ENCODE measurements at regions not wholly inside any gene's neighbourhood (a gene's known extent, or its start where the extent isn't known, plus 50 kb on each side); places are given as distances from the start of the nearest gene placed in this dataset.

DNA sequence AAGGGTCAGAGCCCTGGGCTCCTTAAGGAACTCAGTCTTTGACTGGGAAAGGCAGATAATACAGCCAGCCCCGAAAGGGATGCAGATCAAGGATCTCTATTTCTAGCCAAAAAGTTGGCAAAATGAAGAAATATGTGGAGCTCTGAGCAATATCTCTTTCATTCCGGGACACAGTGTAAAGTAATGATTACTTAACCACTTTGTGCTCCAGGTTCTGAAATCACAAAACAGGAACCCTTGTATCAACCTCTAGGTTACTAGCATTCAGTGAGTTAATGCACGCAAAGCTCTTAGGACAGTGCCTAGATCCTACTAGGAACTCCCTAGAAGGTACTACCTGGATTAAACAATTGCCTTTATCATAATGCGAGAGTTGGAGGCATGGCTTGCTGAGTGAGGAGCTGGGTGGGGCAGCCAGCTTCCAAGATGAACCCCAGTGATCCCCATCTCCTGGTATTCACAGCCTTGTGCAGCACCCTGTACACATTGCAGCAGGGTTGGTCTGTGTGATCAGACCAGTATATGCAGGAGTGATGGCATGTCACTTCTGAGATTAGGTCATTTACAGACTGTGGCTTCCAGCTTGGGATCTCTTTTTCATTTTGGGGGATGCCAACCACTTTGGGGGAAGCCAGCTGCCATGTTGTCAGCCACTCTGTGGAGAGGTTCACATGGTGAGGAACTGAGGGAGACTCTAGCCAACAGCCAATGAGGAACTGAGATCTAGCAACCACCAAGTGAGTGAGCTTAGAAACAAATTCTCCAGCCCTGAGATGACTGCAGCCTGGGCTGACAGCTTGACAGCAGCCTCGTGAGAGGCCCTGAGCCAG, 103.1 kb upstream of the SLC44A1 start:
- TF ChIP-seq, protein P1, sequence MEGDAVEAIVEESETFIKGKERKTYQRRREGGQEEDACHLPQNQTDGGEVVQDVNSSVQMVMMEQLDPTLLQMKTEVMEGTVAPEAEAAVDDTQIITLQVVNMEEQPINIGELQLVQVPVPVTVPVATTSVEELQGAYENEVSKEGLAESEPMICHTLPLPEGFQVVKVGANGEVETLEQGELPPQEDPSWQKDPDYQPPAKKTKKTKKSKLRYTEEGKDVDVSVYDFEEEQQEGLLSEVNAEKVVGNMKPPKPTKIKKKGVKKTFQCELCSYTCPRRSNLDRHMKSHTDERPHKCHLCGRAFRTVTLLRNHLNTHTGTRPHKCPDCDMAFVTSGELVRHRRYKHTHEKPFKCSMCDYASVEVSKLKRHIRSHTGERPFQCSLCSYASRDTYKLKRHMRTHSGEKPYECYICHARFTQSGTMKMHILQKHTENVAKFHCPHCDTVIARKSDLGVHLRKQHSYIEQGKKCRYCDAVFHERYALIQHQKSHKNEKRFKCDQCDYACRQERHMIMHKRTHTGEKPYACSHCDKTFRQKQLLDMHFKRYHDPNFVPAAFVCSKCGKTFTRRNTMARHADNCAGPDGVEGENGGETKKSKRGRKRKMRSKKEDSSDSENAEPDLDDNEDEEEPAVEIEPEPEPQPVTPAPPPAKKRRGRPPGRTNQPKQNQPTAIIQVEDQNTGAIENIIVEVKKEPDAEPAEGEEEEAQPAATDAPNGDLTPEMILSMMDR (IDR thresholded peaks at IDR 0.05; ENCODE audit: poor library complexity, severe bottlenecking) = no peak
- TF ChIP-seq SMC3 (conservative IDR thresholded peaks at IDR 0.05; ENCODE audit: poor library complexity) (no peak), TAF1 (IDR thresholded peaks at IDR 0.05; ENCODE audit: low read depth) (no peak), RAD21 (conservative IDR thresholded peaks at IDR 0.05) (no peak), POLR2AphosphoS5 (IDR thresholded peaks at IDR 0.05) (no peak), EZH2 (IDR thresholded peaks at IDR 0.05; ENCODE audit: borderline replicate concordance, insufficient read depth, low read length, poor library complexity, severe bottlenecking) (no peak)
- TF ChIP-seq, protein P2, sequence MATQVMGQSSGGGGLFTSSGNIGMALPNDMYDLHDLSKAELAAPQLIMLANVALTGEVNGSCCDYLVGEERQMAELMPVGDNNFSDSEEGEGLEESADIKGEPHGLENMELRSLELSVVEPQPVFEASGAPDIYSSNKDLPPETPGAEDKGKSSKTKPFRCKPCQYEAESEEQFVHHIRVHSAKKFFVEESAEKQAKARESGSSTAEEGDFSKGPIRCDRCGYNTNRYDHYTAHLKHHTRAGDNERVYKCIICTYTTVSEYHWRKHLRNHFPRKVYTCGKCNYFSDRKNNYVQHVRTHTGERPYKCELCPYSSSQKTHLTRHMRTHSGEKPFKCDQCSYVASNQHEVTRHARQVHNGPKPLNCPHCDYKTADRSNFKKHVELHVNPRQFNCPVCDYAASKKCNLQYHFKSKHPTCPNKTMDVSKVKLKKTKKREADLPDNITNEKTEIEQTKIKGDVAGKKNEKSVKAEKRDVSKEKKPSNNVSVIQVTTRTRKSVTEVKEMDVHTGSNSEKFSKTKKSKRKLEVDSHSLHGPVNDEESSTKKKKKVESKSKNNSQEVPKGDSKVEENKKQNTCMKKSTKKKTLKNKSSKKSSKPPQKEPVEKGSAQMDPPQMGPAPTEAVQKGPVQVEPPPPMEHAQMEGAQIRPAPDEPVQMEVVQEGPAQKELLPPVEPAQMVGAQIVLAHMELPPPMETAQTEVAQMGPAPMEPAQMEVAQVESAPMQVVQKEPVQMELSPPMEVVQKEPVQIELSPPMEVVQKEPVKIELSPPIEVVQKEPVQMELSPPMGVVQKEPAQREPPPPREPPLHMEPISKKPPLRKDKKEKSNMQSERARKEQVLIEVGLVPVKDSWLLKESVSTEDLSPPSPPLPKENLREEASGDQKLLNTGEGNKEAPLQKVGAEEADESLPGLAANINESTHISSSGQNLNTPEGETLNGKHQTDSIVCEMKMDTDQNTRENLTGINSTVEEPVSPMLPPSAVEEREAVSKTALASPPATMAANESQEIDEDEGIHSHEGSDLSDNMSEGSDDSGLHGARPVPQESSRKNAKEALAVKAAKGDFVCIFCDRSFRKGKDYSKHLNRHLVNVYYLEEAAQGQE (IDR thresholded peaks at IDR 0.05; ENCODE audit: borderline replicate concordance) = no peak
